ENCODE measurements at regions not wholly inside any gene's neighbourhood (a gene's known extent, or its start where the extent isn't known, plus 50 kb on each side); places are given as distances from the start of the nearest gene placed in this dataset.

DNA sequence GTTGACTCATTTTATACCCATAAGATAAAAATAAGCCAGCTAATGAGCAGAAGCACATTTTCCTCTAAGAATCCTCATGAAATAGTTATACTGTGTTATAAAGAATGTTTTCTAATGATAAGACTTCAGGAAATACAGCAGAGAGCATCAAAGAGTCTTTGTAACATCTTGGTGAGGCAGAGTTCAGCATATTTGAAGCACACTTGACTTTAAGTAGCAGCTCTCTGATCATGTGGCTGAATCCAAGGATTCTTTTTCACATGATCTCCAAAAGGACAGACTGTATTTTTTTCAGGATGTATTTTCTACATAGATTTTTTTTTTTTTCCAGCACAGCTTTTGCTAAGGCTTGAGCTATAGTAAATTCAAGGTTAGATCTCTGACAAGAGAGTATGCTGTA, 195.1 kb downstream of the SI start:
- no peaks in the 10 kb centered on the region for H3K4me1 ChIP-seq (ENCODE audit: control insufficient read depth, extremely low read depth, insufficient read depth, low read length)
- H3K79me2 ChIP-seq (ENCODE audit: control insufficient read depth, insufficient read depth, low read length) = no peaks in the 10 kb centered on the region
- H3K9ac ChIP-seq (ENCODE audit: insufficient read depth, low read length) = no peak overlapping the region
- no peaks in the 10 kb centered on the region for H3K9me3 ChIP-seq (ENCODE audit: control insufficient read depth, insufficient read depth, low read depth, low read length)
- H3K4me3 ChIP-seq (replicated peaks in 1 of 4; ENCODE audit: control extremely low read depth in 1 of 4, insufficient read depth in 1 of 4, low read depth in 3 of 4, low read length in 4 of 4) = no peak overlapping the region
- H2AFZ ChIP-seq (ENCODE audit: low read length) = no peak overlapping the region
- no peak overlapping the region for H3K27ac ChIP-seq (ENCODE audit: insufficient read depth, low read length)
- no peak overlapping the region for H3K4me2 ChIP-seq (ENCODE audit: extremely low read depth, insufficient read depth, low read length)
- no peak for DNase-seq (ENCODE audit: low read depth in 2 of 2)
- H4K20me1 ChIP-seq (ENCODE audit: control insufficient read depth, extremely low read depth, insufficient read depth, low read length) = no peaks in the 10 kb centered on the region
- no peaks in the 10 kb centered on the region for H3K27me3 ChIP-seq (ENCODE audit: control insufficient read depth, insufficient read depth, low read length)
- no peak for TF ChIP-seq EZH2 (IDR thresholded peaks at IDR 0.05; ENCODE audit: low read length, missing control alignments)
- TF ChIP-seq, protein P1, sequence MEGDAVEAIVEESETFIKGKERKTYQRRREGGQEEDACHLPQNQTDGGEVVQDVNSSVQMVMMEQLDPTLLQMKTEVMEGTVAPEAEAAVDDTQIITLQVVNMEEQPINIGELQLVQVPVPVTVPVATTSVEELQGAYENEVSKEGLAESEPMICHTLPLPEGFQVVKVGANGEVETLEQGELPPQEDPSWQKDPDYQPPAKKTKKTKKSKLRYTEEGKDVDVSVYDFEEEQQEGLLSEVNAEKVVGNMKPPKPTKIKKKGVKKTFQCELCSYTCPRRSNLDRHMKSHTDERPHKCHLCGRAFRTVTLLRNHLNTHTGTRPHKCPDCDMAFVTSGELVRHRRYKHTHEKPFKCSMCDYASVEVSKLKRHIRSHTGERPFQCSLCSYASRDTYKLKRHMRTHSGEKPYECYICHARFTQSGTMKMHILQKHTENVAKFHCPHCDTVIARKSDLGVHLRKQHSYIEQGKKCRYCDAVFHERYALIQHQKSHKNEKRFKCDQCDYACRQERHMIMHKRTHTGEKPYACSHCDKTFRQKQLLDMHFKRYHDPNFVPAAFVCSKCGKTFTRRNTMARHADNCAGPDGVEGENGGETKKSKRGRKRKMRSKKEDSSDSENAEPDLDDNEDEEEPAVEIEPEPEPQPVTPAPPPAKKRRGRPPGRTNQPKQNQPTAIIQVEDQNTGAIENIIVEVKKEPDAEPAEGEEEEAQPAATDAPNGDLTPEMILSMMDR (conservative IDR thresholded peaks at IDR 0.05 in 1 of 2, IDR thresholded peaks at IDR 0.05 in 1 of 2; ENCODE audit: low read depth in 1 of 2, low read length in 2 of 2) = no peak
- H3K36me3 ChIP-seq (ENCODE audit: control insufficient read depth, insufficient read depth, low read length) = no peaks in the 10 kb centered on the region

- no peak for DNase-seq (ENCODE audit: low read depth in 2 of 2)
- no peaks in the 10 kb centered on the region for H4K20me1 ChIP-seq (ENCODE audit: control insufficient read depth, extremely low read depth, insufficient read depth, low read length)
- no peak overlapping the region for H2AFZ ChIP-seq (ENCODE audit: low read length)
- H3K4me2 ChIP-seq (ENCODE audit: extremely low read depth, insufficient read depth, low read length) = no peak overlapping the region
- H3K4me1 ChIP-seq (ENCODE audit: control insufficient read depth, extremely low read depth, insufficient read depth, low read length) = no peaks in the 10 kb centered on the region
- no peaks in the 10 kb centered on the region for H3K36me3 ChIP-seq (ENCODE audit: control insufficient read depth, insufficient read depth, low read length)
- no peaks in the 10 kb centered on the region for H3K9me3 ChIP-seq (ENCODE audit: control insufficient read depth, insufficient read depth, low read depth, low read length)
- no peaks in the 10 kb centered on the region for H3K27me3 ChIP-seq (ENCODE audit: control insufficient read depth, insufficient read depth, low read length)
- H3K9ac ChIP-seq (ENCODE audit: insufficient read depth, low read length) = no peak overlapping the region
- no peak for TF ChIP-seq EZH2 (IDR thresholded peaks at IDR 0.05; ENCODE audit: low read length, missing control alignments)
- TF ChIP-seq, protein P1 (conservative IDR thresholded peaks at IDR 0.05 in 1 of 2, IDR thresholded peaks at IDR 0.05 in 1 of 2; ENCODE audit: low read depth in 1 of 2, low read length in 2 of 2) = no peak
- H3K27ac ChIP-seq (ENCODE audit: insufficient read depth, low read length) = no peak overlapping the region
- no peaks in the 10 kb centered on the region for H3K79me2 ChIP-seq (ENCODE audit: control insufficient read depth, insufficient read depth, low read length)
- H3K4me3 ChIP-seq (replicated peaks in 1 of 4; ENCODE audit: control extremely low read depth in 1 of 4, insufficient read depth in 1 of 4, low read depth in 3 of 4, low read length in 4 of 4) = no peak overlapping the region
Measured at GRCh38 chr3:164879201-164879600, 199.1 kb downstream of the SI start.

- TF ChIP-seq, protein P1 (conservative IDR thresholded peaks at IDR 0.05 in 1 of 2, IDR thresholded peaks at IDR 0.05 in 1 of 2; ENCODE audit: low read depth in 1 of 2, low read length in 2 of 2) = no peak
- TF ChIP-seq EZH2 (IDR thresholded peaks at IDR 0.05; ENCODE audit: low read length, missing control alignments) = no peak
- Histone ChIP-seq H3K27me3 (ENCODE audit: control insufficient read depth, insufficient read depth, low read length) (no peaks in the 10 kb centered on the region), H3K9me3 (ENCODE audit: control insufficient read depth, insufficient read depth, low read depth, low read length) (no peaks in the 10 kb centered on the region), H3K4me3 (replicated peaks in 1 of 4; ENCODE audit: control extremely low read depth in 1 of 4, insufficient read depth in 1 of 4, low read depth in 3 of 4, low read length in 4 of 4) (no peak overlapping the region), H3K79me2 (ENCODE audit: control insufficient read depth, insufficient read depth, low read length) (no peaks in the 10 kb centered on the region), H3K9ac (ENCODE audit: insufficient read depth, low read length) (no peak overlapping the region), H3K4me2 (ENCODE audit: extremely low read depth, insufficient read depth, low read length) (no peak overlapping the region), H2AFZ (ENCODE audit: low read length) (no peak overlapping the region), H3K36me3 (ENCODE audit: control insufficient read depth, insufficient read depth, low read length) (no peaks in the 10 kb centered on the region), H3K27ac (ENCODE audit: insufficient read depth, low read length) (no peak overlapping the region), H4K20me1 (ENCODE audit: control insufficient read depth, extremely low read depth, insufficient read depth, low read length) (no peaks in the 10 kb centered on the region), H3K4me1 (ENCODE audit: control insufficient read depth, extremely low read depth, insufficient read depth, low read length) (no peaks in the 10 kb centered on the region)
- DNase-seq (ENCODE audit: low read depth in 2 of 2) = no peak
Measured at GRCh38 chr3:164864454-164864853, 213.8 kb downstream of the SI start.
